ENCODE measurements at regions not wholly inside any gene's neighbourhood (a gene's known extent, or its start where the extent isn't known, plus 50 kb on each side); places are given as distances from the start of the nearest gene placed in this dataset.
"Not testable (repeated sequence)": the region's sequence is repeated elsewhere in the genome, so short reads cannot be mapped to it uniquely, and the experiment has no call there.

- H3K4me3 ChIP-seq (ENCODE audit: low read length) = no peak overlapping the region
- no peak for DNase-seq (ENCODE audit: low read depth, low spot score)
Observed at GRCh38 chr7:96824686-96825085, 115.0 kb upstream of the SEM1 start.

- DNase-seq (ENCODE audit: low read depth, low spot score) = no peak
- no peak overlapping the region for H3K4me3 ChIP-seq (ENCODE audit: low read length)
Observed at GRCh38 chr7:96825285-96825684, 115.6 kb upstream of the SEM1 start.

DNA sequence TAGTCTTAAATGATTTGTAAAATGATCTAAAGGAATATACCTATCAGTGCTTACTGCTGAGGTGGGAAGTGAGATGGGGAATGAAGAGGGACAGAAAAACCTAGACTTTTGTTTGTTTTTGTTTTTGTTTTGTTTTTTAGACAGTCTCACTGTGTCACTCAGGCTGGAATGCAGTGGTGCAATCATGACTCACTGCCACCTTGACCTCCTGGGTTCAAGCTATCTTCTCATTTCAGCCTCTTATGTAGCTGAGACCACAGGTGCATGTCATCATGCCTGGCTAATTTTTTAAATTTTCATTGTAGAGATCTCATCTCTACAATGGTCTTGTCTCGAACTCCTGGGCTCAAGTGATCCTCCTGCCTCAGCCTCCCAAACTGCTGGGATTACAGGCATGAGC is 116.4 kb upstream of the SEM1 start:
- H3K4me3 ChIP-seq (ENCODE audit: low read length) = no peak overlapping the region
- no peak for DNase-seq (ENCODE audit: low read depth, low spot score)

DNA sequence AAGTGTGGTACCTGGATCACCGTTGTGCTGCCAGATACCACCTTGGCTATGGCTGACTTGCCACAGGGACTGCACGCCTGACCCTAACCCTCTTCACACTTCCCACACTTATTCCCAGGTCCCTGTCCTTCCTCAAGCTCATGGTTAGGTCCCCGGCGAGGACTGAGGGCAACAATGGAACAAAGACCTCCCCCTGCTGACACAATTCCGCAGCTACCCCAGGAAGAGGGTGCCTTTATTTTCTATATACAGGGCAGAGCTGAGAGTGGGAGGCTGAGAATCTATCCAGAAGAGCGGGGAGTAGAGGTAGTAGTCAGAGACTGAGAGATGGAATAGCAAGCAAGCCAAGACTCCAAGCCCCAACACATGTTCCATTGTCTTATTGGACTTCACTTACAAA is 118.1 kb upstream of the SEM1 start:
- no peak for DNase-seq (ENCODE audit: low read depth, low spot score)
- no peak overlapping the region for H3K4me3 ChIP-seq (ENCODE audit: low read length)

DNA sequence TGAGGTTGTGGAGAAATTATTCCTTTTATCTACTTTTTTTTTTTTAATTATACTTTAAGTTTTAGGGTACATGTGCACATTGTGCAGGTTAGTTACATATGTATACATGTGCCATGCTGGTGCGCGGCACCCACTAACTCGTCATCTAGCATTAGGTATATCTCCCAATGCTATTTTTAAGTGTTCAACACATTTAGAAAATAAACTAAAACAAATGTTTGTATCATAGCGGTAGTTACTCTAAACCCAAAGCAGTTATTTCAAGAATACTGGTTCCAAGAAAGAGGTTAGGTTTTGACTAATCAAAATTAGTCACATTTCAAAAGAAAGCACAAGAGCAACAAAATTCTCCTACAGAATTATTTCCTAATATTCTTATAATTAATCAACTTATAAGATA is 119.5 kb upstream of the SEM1 start:
- not testable (repeated sequence) for H3K4me3 ChIP-seq (ENCODE audit: low read length); DNase-seq (ENCODE audit: low read depth, low spot score)

GRCh38 chr7:96831446-96831845 is 121.8 kb upstream of the SEM1 start:
- H3K4me3 ChIP-seq (ENCODE audit: low read length) = no peak overlapping the region
- no peak for DNase-seq (ENCODE audit: low read depth, low spot score)

DNA sequence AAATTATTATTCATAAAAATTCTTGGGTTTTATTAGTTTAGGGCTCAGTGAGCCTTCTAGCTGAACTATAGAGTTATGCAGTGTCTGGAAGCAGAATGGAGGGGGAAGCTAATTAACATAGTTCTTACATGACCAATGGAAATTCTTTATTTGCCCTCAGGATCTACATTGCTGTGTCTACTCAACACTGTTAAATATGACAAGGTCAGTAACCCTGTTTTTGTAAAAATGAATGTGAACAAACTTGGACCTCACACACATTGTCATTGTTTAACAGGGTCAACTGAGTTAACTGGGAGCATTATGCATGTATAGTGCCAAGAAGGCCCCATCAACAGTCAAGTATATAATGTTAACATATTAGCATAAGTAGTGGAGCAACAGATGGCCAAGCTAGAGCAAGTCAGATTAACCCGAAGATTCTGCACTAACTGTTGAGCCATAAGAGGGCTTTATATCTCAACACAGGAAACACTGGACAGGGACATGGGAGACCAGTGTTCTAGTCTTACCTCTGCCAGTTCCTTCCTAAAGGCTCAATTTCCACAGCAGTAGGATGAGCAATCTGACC is 122.5 kb upstream of the SEM1 start:
- no peak overlapping the region for H3K4me3 ChIP-seq (ENCODE audit: low read length)
- DNase-seq (ENCODE audit: low read depth, low spot score) = no peak

DNA sequence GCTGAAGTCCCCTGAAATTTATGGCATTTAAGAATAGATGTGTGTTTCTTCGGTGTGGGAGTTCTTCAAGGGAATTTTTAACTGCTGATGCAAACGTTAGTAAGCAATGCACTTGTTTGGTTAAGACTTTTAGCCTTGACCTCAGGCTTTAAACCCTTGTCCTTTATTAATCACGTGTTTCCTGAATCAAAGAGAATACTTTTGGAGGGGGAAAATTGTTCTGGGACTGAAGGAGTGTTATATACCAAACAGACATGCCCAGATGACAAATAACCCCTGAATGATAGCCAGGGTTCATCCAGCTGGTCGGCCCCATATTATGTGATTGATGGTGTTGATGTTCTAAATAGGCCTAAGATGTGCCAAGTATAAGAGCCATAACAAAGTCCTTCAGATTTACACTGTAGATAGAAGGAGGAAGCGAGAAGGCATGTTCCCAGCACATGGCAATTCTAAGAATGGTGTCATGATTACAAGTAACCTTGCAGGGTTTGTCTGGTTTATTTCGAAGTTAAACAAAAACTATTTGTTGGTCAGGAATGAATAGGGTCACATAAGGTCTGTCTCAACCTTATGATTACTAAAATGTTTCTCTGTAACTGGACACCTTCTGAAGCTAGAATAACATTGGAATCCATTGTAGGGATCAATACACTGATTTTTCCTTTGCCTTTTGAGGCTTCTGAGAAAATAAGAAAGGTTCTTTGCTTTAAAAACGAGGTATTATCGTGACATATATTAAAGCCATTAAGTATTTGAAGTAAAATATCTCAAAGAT is 124.2 kb upstream of the SEM1 start:
- no peak for DNase-seq (ENCODE audit: low read depth, low spot score)
- H3K4me3 ChIP-seq (ENCODE audit: low read length) = no peak overlapping the region

DNA sequence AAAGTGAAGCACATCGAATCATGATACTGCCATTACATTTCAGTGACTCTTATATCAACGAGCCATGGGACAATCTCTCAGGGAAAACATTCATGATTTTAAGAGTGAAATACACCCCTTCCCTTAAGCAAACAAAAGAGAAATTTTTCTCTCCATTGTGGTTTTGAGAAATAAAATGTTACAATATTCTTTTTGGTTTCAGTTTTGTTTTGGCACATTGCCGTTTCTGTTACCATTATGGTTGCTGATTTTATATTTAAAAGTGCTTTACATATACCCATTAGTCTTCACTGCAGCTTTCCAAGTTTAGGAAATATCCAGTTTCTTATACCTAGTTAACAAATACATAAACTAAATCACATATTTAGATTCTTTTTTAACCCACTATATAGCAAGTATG is 126.8 kb upstream of the SEM1 start:
- H3K4me3 ChIP-seq (ENCODE audit: low read length) = no peak overlapping the region
- peak; percentile 22 for DNase-seq (ENCODE audit: low read depth, low spot score)

DNA sequence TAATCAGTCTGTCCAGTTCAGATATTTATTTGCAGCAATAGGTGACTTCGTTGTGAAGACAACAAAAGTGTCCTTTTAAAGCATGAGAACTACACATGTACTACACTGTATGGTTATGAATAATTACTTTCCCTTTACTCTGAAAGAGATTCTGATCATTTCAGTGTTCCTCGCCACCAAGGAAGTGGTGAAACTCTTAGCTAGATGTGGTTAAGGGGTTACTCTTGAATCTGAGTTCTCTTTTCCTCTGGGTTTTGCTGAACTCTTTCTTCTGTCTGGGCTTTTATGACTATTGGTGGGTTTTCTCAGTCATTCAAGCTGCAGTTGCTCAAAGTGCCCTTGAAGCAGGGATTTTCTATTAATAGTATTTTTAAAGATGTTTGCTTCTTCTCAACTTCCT is 127.9 kb upstream of the SEM1 start:
- DNase-seq (ENCODE audit: low read depth, low spot score) = peak; percentile 86
- H3K4me3 ChIP-seq (ENCODE audit: low read length) = no peak overlapping the region

DNA sequence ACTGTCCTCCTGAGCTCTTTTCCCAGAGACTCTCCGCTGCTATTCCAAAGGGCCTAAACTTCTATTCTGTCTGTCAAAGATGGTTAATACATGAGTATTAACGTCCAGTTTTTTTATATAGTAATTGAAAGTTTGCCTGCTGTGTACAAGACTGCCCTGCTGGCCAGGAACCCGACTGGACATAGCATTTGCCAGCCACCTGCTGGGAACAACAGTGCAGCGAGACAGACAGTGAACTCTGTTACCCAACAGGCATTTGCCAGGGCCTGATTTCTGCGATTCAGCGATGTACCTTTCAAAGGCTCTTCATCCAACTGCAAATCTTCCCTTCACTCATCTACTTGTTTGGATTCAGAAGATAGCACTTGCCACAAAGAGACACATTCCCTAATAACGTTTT is 128.8 kb upstream of the SEM1 start:
- DNase-seq (ENCODE audit: low read depth, low spot score) = no peak
- no peak overlapping the region for H3K4me3 ChIP-seq (ENCODE audit: low read length)

DNA sequence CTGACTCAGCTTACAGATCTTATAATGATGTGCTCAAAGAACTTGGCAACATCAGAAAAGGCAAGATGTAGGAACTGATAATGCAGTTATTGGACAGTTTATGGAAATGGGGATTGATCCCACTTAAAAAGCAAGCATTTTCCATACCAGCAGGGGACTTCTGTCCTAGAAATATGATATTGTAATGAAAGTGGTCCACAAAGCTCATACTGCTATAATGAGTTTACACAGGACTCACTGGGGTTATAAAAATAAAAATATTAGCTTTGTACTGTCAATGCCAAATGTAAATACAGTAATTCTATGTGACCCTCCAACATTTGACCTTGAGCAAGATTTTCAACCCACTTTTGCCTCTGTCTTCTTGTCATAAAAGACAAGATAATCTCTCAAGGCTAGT is 145.5 kb upstream of the SEM1 start:
- no peak overlapping the region for H3K4me3 ChIP-seq (ENCODE audit: low read length)
- no peak for DNase-seq (ENCODE audit: low read depth, low spot score)

DNA sequence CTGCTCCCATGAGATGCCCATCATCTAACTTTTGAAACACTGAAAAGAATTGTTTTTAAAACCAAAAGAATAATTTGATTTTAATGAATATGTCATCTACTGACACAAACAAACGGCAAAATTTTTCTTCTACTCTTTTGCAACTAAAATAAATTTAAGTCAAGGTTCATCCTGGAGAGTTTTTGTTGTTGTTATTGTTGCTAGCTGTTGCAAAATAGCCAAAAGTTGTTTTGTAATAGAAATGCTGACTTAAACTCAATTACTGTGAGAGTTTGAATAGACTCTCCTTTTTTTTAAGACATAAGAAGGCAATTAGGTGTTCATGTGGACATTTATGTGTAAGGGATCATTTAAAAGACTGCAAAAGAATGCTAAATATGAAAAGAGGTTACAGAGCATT is 146.0 kb upstream of the SEM1 start:
- no peak overlapping the region for H3K4me3 ChIP-seq (ENCODE audit: low read length)
- DNase-seq (ENCODE audit: low read depth, low spot score) = no peak

GRCh38 chr7:96869538-96869937 is 135.8 kb upstream of the DLX6 start:
- no peak overlapping the region for H3K4me3 ChIP-seq (ENCODE audit: low read length)
- no peak for DNase-seq (ENCODE audit: low read depth, low spot score)

DNA sequence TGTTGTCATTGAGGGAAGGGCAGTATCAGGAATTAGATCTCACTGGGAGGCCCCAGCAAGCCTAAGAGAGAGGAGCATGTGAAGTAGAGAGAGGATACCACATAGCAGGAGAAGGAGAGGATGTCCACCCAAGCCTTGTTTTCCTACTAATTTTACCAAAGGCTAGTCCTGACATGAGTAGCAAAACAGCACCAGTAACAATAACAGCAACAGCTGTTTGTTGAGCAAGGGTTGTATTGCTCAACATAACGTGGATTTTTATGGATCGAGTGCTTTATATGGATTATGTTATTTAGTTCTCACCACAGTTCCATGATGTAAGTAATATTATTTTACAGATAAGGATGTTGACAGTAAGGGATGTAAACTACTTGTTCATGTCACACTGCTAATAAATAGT is 135.2 kb upstream of the DLX6 start:
- no peak overlapping the region for H3K4me3 ChIP-seq (ENCODE audit: low read length)
- no peak for DNase-seq (ENCODE audit: low read depth, low spot score)

DNA sequence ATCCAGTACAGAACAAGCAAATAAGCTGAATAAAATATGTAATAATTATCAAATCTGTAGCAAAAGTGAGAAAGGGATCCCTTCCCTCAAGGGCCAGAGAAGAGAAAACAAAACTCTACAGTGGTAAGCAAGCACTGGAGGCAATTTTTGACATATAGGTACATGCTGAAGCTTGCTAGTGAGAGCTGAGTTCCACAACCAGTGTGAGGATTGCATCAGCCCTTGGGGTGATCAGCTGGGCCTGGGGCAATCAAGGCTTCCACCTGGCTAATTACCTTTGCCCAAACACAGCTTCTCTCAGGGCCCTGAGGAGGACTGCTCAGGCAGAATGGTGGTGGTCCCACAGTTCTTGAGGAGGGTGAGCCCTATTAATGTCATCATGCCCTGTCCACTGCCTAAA is 134.4 kb upstream of the DLX6 start:
- H3K4me3 ChIP-seq (ENCODE audit: low read length) = no peak overlapping the region
- DNase-seq (ENCODE audit: low read depth, low spot score) = no peak

DNA sequence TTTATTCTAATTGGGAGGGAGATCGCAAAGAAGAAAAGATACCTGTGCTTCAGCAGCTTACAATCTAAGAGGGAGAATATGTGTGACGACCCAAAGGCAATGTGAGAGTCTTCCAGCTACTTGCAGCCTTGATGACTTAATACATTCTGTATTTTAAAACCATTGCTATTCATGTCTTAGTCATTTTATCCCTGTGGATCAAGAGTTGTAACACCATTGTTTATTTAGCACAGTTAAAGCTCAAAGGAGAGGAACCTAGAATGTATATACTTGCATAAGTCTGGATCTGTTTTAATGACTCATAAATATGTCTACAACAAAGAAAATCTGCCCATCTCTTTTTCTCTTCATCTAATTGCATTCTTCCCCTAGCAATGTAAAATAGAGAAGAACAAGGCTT is 117.9 kb upstream of the DLX6 start:
- no peak for DNase-seq (ENCODE audit: low read depth, low spot score)

DNA sequence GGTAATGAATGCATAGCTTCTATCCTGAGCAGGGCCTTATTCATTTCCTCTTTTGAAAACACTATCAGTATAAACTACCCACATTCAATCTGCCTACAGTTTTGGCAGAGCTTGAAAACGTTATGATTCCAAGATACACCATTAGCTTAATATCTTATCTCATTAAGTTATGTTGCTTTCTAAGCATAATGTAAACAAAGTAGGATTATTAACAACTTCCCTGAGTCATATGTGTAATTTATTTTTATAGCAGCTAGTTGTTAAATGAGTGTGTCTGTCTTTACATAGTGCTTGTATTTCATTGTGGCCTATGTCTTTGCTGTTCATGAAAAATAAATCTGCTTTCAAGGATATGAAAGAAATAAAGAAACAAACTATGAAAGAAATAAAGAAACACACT is 106.2 kb upstream of the DLX6 start:
- H3K4me3 ChIP-seq (ENCODE audit: low read length) = no peak overlapping the region
- DNase-seq (ENCODE audit: low read depth, low spot score) = no peak

More for the DNA sequence above, 117.9 kb upstream of the DLX6 start:
- no peak overlapping the region for H3K4me3 ChIP-seq (ENCODE audit: low read length)

DNA sequence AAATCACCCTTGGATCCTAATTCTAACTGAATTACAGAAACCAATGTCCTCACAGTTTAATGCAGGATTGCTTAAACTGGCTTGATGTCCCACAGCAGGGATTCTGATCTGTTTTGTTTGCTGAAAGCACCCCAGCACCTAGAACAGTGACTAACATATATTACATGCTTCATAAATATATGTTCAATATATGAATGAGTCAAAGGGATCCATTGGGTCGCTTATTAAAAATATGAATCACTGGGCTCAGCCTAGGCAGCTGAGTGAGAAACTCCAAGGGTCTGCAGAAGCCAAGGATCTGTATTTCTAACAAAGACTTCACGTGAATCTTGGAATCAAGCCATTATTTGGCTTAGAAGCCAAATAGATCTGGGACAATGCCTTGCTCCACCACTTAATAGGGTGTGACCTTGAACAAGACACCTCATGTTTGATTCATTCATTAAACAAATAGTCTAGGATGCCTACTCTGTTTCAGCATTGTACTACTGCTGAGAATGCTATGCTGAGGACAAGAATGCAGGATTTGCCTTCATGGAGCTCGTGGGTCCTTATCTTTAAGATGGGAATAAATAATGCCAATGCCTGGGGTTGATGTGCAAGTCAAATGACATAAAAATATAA is 103.4 kb upstream of the DLX6 start:
- H3K4me3 ChIP-seq (ENCODE audit: low read length) = no peak overlapping the region
- DNase-seq (ENCODE audit: low read depth, low spot score) = no peak

DNA sequence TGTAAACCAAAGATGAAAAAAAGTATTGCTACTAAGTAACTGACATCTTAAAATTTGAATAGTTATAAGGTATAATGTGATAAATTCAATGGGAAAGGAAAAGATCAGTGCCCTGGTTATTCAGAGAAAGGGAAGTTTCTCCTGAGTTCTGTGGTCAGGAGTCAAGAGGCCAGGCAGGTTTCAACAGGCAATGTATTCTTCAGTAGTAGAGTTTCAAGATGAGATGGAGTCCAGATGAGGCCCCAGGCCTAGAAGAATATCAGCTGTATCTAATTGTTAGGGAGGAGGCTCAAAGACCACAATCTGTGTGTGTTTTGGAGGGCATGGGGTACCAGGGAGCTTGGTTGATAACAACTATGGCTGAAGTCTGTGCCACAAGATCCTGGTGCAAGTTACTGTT is 101.4 kb upstream of the DLX6 start:
- DNase-seq (ENCODE audit: low read depth, low spot score) = no peak
- H3K4me3 ChIP-seq (ENCODE audit: low read length) = no peak overlapping the region

DNA sequence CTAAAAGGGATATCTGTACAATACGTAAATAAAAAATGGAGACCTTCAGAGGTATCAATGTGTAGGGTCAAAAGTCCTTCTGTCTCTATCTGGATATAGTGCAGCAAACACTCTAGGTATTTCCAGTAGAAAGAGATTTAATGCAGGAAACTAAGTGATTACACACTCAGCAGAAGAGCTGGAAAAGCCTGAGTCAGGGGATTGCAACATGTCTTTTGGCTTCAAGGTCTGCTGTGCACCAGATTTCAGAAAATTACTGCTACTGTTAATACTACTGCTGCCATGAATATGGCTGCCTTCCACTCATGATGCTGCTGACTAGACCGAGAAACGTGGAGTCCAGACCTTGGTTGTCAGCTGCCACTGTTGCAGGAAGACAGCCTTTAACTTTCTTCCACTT is 94.9 kb upstream of the DLX6 start:
- H3K4me3 ChIP-seq (ENCODE audit: low read length) = no peak overlapping the region
- no peak for DNase-seq (ENCODE audit: low read depth, low spot score)

Data from Jurkat, Clone E6-1 (cell line).